IPS-NIHi7 (cell line): ENCODE measurements at regions not wholly inside any gene's neighbourhood (a gene's known extent, or its start where the extent isn't known, plus 50 kb on each side); places are given as distances from the start of the nearest gene placed in this dataset.
"Not testable (repeated sequence)": the region's sequence is repeated elsewhere in the genome, so short reads cannot be mapped to it uniquely, and the experiment has no call there.

Experiments used
- DNase-seq: peaks from one replicate; pipeline ENCODE4 v3.0.0; 2012; ENCODE audit warnings: mixed read lengths; ENCODE audit errors: extremely low spot score

DNA sequence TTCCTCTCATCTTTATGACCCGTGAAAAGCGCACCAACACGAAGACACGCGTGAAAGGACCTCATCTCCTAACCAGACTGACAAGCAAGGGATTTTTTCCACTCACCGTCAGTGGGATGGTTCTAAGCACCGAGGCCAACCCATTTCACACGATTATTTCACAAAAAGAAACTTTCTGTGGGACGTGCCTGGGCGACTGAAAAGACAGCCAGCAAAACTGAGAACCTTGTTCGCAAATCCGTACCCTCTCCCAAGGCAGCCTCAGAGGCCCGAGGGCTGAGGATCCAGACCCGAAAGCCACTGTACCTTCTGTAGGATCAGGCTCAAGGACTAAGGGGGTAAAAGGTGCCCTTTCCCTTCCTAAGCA is 84.9 kb upstream of the METTL9 start:
- not testable (repeated sequence) for DNase-seq

DNA sequence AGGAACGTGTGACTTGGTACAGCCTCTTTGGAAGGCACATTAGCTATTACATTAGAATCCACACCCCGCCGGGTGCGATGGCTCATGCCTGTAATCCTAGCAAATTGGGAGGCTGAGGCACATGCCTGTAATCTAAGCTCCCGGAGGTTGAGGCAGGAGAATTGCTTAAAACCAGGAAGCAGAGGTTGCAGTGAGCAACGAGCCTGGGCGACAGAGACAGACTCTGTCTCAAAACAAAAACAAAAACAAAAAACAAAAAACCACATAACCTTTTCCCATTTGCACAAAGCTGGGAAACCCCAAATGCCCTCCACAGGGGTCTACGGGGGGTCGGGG is 82.7 kb upstream of the METTL9 start:
- not testable (repeated sequence) for DNase-seq

DNA sequence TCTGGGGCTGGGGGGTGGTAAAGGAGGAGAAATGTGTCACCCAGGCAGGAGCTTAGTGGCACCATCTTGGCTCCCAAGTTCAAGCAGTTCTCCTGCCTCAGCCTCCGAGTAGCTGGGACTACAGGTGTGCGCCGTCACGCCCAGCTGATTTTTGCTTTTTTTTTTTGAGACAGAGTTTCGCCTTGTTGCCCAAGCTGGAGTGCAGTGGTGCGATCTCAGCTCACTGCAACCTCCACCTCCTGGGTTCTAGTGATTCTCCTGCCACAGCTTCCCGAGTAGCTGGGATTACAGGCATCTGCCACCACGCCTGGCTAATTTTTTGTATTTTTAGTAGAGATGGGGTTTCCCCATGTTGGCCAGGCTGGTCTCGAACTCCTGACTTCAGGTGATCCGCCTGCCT is 82.1 kb upstream of the METTL9 start:
- DNase-seq: not testable (repeated sequence)

DNA sequence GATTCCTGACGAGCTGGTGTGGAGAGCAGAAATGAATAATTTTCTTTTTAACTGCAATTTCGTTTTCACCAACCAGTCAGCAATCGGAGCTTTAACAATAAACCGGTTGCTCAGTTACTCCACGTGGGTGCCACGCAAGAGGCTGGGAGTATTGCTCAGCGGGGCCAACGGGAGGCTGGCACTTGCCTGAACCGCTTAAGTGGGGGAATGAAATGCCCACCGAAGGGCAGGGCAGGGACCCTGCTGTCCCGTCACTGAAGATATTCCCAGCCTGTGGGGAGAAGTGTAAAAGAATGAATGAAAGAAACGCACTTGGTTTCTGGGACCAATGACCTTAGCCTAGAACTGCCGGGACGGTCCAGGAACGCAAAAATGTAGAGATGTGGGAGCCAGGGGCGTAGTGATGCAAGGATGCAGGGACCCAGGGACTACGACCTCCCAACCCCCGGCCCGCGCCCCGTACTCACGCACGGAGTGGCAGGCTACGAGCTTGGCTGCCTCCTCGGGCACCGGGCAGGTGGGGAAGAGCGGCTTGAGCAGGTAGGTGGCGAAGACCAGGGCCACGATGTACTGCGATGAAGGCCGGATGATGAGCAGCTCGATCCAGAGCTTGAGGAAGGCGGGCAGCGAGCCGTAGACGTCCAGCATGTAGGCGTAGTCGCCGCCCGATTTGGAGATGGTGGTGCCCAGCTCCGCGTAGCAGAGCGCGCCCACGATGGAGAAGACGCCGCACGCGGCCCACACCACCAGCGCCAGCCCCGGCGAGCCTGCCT is 79.8 kb upstream of the METTL9 start:
- DNase-seq: not testable (repeated sequence)

DNA sequence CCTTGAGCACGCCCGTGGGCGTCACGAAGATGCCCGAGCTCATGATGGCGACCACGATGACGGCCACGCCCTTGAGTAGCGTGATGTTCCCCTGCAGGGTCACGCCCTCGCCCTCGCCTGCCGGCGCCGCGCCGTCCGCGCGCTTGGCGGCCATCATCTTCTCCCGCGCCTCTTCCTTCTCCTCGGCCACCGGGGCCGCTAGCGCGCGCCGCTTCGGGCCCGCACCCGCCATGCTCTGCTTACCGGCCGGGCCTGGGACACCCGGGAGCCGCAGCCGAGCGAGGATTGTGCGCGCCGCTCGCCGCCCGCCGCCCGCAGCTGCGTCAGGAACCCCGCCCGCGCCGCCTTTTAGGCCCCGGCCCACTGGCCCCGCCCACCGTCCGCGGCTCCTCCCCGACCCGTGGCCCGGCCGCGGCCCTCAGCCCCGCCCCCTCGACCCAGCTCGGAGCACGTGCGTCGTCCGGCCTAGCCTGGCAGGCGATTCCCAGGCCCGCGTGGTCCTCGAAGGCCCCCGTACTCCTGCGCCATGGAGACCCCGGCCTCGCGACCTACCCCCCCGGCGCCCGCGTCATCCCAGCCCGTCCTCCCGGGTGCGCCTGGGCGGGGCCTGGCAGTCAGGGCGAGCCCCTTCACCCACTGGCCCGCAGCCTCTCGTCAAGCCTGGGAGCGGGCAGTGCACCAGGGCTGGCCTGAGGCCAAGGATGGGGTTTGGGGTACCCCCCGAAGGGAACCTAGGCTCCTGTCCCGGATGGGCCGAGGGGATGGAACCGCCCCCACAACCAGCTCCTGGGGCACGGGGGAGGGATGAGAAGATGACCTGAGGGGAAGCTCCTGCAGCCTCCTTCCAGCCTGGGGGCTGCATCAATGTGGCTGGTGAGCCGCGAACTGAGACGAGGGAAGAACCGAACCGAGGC is 79.0 kb upstream of the METTL9 start:
- peak; percentile 89 for DNase-seq

DNA sequence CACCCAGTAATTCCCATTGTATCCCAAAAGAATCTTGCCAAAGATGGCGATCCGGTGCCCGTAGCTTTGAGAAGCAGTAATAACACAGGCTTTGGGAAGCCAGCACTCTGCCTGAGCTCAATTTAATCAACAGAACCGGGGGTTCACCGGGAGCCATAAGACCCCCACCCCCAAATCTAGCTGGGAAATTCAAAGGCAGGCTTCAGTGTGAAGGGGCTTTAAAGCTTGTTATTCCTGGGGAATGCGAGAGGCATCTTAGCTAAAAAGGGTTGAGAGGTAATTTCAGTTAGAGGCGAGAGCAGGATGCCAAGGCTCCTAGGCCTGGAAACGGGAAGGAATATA is 78.4 kb upstream of the METTL9 start:
- not testable (repeated sequence) for DNase-seq

DNA sequence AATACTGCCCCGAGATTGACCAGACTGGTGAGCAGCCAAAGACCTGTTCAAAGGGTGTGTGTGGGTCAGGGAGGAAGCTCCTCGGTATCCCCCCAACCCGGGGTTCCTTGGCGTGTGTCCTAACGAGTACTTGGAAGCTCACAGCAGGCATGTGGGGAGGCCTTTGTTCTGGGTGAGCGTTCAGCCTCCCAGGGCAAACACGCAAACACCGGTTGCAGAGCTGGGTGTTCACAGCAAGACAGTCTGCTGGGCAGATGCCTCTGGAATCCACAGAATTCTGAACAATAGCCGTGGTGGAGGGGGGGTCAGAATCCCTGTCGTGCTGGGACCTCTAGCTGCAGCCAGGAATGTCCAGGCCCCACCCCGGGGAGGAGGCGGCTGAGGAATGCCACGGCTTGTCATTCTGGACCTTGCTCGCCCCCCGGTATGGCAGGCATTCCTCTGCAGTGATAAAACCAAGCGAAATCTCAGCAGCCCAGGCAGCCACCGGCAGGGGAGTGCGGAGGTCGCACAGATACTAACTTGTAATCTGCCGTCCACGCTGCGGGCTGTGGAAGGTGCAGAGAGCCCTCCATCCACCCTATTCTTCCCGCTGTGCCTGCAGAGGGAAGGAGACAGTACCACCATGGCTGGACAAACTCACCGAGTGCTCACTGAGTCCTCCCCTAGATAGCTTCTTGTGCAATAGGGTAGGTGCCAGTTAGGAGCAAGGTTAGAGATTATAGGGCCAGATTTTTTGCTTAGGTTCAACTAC is 77.8 kb upstream of the METTL9 start:
- DNase-seq: peak; percentile 45

DNA sequence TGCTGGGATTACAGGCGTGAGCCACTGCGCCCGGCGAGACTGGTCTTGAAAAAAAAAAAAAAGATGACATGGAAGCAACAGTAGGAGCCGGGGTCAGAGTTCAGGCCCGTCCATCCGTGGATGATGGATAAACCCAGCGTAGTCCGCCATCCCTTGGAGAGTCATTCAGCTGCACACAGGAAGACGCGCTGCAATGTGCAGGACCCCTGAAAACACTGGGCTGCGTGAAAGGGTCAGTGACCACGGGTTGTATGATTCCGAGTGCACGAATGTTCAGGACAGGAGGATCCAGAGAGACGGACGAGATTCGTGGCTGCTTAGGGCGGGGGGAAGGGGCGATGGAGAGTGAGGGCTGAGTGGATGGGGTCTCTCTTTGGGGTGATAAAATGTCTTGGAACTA is 76.5 kb upstream of the METTL9 start:
- DNase-seq: not testable (repeated sequence)

DNA sequence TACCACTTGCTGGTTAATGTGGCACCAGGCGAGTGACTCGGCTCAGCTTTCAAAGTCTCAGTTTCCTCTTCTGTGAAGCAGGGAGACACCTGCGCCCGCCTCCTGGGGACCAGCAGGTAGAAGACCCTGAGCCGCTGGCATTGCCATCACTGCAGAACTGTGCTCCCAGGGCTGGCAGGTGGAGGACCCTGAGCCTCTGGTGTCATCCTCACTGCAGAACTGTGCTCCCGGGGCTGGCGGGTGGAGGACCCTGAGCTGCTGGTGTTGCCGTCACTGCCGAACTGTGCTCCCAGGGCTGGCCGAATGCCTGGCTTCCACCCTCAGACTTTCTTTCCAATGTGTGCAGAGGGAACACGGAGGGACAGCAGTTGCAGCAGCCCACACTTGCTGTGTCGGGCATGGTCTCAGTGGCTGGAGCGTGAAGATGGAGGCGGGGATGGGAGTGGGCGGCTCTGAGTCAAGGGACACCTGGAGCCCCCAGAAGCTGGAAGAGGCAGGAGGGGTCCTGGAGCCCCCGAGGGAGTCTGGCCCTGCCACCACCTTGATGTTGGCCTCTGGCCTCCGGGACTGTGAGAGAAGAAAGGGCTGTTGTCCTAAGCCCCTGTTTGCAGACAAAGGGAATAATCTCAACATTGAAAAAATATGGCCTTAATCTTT is 75.8 kb upstream of the METTL9 start:
- peak; percentile 5 for DNase-seq

DNA sequence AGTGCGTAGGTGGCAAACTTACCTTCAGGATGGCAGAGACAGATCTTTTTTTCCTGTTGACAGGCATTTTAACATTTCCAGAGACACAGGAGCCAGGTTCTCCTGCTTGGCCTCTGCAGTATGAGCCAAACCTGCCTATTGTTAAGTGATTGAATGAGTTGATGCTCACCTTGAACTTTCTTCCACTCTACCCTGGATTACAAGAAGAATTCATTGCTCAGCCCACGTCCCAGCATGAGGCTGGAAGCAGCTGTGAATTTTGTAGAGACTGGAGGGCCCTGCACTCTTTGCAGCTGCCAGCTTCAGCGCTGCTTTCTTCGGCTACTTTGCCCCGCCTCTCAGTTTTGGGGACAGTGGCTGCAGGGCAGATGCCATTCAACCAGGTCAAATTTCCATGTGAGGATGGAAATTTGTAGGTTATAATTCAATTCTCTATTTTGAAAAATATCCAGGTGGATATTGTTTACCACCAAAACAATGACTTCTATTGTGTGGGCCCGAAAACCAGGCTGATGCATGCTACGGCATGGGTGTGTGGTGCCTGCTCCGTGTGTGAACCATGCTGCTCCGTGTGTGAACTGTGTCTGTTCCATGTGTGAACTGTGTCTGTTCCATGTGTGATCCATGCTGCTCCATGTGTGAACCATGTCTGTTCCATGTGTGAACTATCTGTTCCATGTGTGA is 75.2 kb upstream of the METTL9 start:
- peak; percentile 20 for DNase-seq

DNA sequence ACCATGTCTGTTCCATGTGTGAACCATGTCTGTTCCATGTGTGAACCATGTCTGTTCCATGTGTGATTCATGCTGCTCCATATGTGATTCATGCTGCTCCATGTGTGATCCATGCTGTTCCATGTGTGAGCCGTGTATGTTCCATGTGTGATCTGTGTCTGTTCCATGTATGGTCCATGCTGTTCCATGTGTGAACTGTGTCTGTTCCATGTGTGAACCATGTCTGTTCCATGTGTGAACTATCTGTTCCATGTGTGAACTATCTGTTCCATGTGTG is 74.7 kb upstream of the METTL9 start:
- not testable (repeated sequence) for DNase-seq

DNA sequence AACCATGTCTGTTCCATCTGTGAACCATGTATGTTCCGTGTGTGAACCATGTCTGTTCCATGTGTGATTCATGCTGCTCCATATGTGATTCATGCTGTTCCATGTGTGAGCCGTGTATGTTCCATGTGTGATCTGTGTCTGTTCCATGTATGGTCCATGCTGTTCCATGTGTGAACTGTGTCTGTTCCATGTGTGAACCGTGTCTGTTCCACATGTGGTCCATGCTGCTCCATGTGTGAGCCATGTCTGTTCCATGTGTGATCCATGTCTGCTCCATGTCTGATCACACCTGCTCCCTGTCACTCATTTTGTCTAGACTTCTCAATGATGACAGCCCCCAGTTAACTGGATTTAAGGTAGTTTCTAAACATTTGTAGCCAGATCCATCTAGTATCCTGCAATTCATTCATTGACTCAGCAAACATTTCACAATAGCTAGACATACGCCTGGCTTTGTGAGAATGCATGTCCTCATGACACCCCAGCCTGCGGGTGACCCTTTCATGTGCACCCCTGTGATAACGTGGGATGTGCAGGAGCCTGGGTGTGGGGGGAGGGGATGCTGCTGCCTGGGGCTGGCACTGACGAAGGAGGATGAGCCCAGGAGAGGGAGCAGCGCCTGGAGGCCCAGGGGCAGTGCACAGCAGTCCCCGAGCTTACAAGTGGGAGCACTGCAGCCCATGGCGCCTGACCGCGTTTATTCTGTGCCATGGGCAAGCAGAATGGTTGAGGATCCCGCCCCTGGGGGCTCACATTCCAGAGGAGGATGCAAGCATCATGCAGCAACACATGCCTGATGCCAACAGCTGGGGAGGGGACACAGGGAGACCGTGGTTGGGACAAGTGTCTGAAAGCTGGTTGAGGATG is 74.1 kb upstream of the METTL9 start:
- peak; percentile 15 for DNase-seq

DNA sequence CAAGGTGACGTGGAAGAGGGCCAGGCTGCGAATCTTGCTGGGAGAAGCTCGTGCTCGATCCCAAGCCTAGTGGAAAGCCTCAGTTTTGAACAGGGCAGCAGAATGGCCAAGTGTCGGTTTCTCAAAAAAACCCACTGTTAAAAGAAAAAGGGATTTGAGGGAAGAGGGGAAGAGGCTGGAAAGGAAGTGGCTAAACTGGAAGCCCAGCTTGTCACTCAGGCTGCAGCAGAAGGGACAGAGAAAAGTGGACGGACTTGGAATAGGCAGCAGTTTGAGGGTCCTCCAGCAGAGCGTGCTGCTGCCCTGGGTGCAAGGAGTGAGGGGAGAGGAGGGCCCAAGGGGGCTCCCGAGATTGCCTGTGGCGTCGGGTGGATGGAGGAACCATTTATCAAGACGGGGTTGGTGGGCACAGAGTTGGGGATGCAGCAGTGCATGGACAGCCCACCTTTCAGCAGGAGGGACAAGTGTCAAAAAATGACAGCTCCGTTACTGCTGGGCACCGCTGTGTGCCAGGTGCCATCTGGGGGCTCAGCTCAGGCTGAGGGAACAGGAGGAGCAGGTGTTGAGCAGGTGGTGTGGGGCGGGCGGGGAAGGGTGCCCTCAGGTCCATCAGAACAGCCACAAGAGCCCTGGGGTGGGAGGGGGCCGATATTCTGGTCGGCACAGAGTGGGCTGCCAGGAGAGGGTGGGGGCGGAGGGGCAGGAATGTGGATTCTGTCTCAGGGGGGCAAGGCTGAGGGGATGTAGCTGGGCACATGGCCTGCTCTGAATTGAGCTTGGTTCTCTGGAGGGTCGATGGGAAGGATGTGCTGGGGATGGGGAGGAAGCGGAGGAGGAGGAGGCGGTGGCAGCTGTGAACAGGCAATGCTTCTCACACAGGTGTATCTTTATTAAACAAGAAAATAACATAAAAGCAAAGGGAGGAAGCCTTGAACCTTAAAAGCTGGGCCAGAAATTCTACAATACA is 73.1 kb upstream of the METTL9 start:
- peak; percentile 27 for DNase-seq

DNA sequence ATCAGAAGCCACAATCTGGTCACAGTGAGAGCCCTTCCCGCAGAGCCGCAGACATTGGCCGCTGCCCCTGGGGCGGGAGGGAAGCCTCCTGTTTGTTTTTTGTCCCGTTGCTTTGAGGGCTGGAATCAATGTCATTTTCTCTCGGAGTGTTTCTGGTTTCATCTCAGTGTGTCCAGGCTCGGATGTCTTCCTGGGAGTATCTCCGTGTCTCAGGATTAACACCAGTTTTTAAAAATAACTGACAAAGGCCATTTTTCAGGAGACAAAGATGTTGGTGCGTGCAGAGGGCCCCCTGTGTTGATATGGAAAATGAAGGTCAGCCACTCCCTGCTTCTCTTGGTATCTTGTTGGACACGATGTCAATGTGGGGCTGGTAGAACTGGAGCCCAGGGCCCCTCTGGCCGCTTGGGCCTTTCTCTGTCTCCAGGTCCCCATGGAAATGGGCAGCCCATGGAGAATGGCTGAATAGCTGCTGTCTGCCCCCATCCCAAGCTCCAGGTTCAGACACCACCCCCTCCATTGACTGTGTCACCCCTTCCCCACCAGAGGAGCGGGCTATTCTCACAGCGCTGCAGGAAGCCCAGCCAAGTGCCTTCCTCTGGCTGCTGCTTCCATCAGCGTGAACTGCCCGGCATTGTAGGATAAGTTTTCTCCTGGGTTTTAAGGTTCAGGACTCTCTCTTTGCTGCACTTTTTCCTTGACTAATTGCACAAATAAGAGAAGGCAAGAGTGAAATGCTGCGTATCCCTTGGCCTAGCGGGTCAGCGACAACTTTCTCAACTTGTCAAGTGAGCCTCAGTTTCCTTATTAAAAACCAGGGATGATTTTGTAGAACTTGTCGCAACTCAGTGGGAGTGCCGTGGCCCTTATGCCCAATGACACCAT is 72.2 kb upstream of the METTL9 start:
- peak; percentile 14 for DNase-seq

DNA sequence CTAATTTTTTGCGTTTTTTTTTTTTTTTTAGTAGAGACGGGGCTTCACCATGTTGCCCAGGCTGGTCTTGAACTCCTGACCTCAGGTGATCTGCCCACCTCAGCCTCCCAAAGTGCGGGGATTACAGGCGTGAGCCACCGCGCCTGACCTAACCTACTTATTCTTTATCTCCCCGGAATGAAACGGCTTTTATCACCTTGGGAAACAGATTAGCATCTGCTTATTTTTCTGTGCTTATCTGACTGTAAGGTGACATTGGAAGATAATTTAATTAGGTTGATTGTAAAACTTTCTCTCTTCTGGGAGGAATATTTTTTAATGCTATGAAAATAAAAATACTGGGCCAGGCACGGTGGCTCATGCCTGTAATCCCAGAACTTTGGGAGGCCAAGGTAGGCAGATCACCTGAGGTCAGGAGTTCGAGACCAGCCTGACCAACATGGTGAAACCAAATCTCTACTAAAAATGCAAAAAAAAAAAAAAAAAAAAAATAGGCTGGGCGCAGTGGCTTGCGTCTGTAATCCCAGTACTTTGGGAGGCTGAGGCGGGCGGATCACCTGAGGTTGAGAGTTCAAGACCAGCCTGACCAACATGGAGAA is 70.2 kb upstream of the METTL9 start:
- not testable (repeated sequence) for DNase-seq

DNA sequence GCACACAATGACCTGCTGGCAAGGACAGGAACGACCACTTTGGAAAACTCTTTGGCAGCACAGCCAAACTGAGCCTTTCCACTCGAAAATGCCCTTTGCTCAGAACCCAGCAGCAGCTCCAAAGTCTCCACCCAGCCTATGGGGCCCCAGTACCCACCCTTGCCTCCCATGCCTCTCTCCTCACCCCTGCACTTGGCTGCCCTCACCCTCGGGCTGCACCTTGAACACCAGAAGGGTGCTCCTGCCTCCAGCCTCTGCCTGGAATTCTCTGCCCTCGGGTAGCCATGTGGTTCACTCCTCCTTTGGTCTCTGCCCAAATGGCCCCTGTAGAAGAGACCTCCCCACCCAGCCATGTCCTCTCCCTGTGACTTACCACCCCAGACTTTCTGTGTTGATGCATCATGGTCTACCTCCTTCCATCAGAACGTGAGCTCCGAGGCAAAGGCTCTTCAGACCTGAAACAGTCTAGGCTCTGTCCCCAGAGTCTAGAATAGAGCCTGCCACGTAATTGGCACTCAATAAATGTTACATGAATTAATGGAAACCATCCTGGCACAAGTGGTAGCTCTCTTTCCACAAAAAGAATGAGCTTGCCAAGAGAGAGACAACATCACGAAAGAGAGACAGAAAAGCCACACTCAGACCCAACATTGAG is 68.5 kb upstream of the METTL9 start:
- DNase-seq: not testable (repeated sequence)

DNA sequence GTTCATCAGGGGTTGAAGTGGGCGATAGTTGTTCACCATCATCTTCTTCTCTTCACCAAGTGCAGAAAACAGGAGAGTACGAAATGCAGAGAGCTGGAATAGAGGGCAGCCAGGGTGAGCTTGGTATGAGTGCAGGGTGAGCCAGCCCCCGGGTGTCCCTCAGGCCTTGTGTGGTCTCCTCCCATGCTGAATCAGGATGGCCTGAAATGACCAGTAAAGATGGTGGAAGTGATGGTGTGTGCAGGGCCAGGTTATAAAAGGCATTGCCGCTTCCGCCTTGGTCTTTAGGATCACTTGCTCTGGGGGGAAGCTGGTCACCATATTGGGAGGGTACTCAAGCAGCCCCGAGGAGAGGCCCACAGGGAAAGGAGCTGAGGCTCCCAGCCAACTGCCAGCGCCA is 66.4 kb upstream of the METTL9 start:
- DNase-seq: not testable (repeated sequence)
